HUES48 (cell line): ENCODE measurements at regions not wholly inside any gene's neighbourhood (a gene's known extent, or its start where the extent isn't known, plus 50 kb on each side); places are given as distances from the start of the nearest gene placed in this dataset.

Source experiments
- H3K27ac ChIP-seq: one replicate; pipeline ENCODE4 v1.7.0; 2013; ENCODE audit warnings: low read depth, low read length, inconsistent platforms
- H3K27me3 ChIP-seq: 2 replicates; pipeline ENCODE4 v1.6.1; 2013; ENCODE audit warnings: mild to moderate bottlenecking, low read length; ENCODE audit not compliant: control insufficient read depth, insufficient read depth
- H3K36me3 ChIP-seq: 2 replicates; pipeline ENCODE4 v1.6.1; 2013; ENCODE audit warnings: low read length; ENCODE audit not compliant: control insufficient read depth, insufficient read depth
- H3K4me1 ChIP-seq: 2 replicates; pipeline ENCODE4 v1.6.1; 2013; ENCODE audit warnings: mild to moderate bottlenecking, low read length; ENCODE audit not compliant: control insufficient read depth, insufficient read depth
- H3K4me3 ChIP-seq: 2 replicates; pipeline ENCODE4 v1.5.1; 2013; ENCODE audit warnings: mild to moderate bottlenecking, low read depth, low read length
- H3K9ac ChIP-seq: 2 replicates; pipeline ENCODE4 v1.6.1; 2013; ENCODE audit warnings: mild to moderate bottlenecking, low read depth, low read length, moderate library complexity
- H3K9me3 ChIP-seq: 2 replicates; pipeline ENCODE4 v1.6.1; 2013; ENCODE audit warnings: low read length; ENCODE audit not compliant: control insufficient read depth, insufficient read depth

GRCh38 chr6:104400844-104401243, 458.9 kb downstream of the HACE1 start:
- Histone ChIP-seq H3K4me3 (no peak overlapping the region), H3K4me1 (no peaks in the 10 kb centered on the region), H3K36me3 (no peaks in the 10 kb centered on the region), H3K27me3 (no peaks in the 10 kb centered on the region), H3K9me3 (no peaks in the 10 kb centered on the region), H3K9ac (no peak overlapping the region), H3K27ac (no peak overlapping the region)

DNA sequence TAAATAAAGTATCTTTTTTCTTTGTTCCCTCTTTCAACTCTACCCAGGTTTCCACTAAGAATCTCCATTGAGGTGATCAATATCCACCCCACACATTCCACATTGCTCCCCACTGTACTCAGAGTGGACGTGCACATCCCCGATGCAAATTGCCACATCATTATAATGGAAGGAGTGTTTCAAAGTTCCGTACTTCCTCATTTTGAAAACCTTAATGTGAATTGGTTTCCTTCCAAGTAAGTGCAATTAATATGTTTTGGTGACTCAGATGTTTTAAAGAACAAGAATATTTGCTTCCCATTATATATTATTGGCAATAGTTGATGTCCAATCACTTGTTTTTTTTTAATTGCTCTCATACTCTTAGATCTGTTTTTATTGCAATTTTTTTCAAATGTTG, 463.6 kb downstream of the HACE1 start:
- Histone ChIP-seq H3K9me3 (no peaks in the 10 kb centered on the region), H3K9ac (no peak overlapping the region), H3K4me3 (no peak overlapping the region), H3K27me3 (no peaks in the 10 kb centered on the region), H3K4me1 (no peaks in the 10 kb centered on the region), H3K36me3 (no peaks in the 10 kb centered on the region), H3K27ac (no peak overlapping the region)

DNA sequence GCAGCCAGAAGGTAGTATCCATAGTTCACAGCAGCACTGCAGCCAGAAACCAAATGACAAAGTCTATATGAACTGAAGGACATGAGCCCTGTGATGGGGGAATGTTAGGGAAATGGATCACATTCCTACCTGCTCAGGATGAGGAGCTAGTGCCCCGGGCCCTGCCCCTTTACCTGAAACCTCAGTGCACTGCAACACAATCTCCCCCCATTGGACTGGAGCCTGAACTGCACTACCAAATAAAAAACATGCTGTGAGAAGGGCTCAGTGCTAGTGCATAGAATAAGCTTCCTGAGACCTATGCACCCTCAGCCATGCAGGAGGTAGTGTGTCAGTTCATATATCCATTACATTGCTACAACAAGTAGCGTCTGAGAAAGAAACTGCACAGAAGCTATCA, 477.8 kb downstream of the HACE1 start:
- Histone ChIP-seq H3K9ac (no peak overlapping the region), H3K9me3 (no peaks in the 10 kb centered on the region), H3K27me3 (no peaks in the 10 kb centered on the region), H3K4me1 (no peaks in the 10 kb centered on the region), H3K27ac (no peak overlapping the region), H3K36me3 (no peaks in the 10 kb centered on the region), H3K4me3 (no peak overlapping the region)

DNA sequence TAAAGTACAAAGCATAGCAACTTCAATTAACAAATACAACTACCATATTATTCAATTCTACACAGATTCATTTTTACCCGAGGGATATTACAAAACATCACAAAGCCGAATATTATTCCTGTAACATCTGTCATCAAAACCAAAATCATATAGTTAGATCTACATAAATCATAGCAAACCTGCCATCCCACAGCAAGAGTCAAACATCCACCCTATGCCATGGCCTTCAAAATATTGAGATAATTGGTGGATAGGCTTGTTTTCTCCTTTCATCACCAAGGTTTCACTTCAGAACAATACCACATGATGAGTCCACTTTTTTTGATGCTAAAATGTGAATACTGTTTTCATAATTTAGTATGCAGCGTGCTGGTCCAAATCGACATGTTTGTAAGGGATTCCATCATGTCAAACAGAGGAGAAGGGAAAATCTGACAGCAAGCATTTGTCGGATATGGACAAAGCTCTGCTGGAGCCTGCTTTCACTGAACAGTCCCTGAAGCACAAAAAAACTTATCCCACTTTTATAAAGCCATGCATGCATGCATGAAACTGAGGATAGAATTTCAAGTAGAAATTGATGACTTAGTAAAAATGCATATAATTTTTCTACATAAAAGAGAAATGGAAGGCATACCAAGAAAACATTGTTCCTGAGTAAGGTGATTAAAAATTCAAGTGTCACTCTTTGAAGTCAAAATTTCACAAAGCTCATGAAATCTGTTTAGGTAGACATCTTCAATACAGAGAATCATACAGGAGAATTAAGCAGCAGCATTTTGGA, 494.1 kb downstream of the HACE1 start:
- no peaks in the 10 kb centered on the region for H3K27me3 ChIP-seq
- no peaks in the 10 kb centered on the region for H3K36me3 ChIP-seq
- H3K4me1 ChIP-seq, result peaks cover 8% of the 10 kb centered on the region; the same call in 1 of the 2 replicates
- no peak overlapping the region for H3K4me3 ChIP-seq
- H3K9ac ChIP-seq, result no peak overlapping the region
- H3K9me3 ChIP-seq, result no peaks in the 10 kb centered on the region
- no peak overlapping the region for H3K27ac ChIP-seq

DNA sequence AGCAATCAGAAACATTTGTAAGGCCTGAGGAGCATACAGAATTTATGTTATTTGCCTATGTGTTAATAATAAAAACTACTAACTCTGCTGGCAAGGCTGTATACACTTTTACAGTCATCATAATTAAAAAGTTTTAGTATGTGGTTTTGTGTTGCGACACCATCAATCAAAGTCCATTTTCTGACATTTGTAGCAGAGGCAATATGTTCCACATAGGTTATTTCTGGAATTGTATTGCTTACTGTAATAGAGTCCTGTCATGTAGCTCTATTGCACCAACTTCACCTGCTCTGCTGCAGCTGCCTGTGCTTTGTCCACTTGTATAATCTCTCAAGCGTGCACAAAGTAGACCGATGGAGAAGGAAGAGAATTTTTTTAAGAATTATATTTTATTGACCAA, 501.8 kb downstream of the HACE1 start:
- H3K9ac ChIP-seq, result no peak overlapping the region
- no peaks in the 10 kb centered on the region for H3K27me3 ChIP-seq
- H3K9me3 ChIP-seq, result no peaks in the 10 kb centered on the region
- no peaks in the 10 kb centered on the region for H3K4me1 ChIP-seq
- no peak overlapping the region for H3K27ac ChIP-seq
- no peaks in the 10 kb centered on the region for H3K36me3 ChIP-seq
- H3K4me3 ChIP-seq, result no peak overlapping the region

GRCh38 chr6:104356197-104356596, 503.5 kb downstream of the HACE1 start:
- H3K27me3 ChIP-seq, result no peaks in the 10 kb centered on the region
- no peak overlapping the region for H3K27ac ChIP-seq
- no peaks in the 10 kb centered on the region for H3K9me3 ChIP-seq
- H3K4me3 ChIP-seq, result no peak overlapping the region
- no peak overlapping the region for H3K9ac ChIP-seq
- no peaks in the 10 kb centered on the region for H3K36me3 ChIP-seq
- H3K4me1 ChIP-seq, result no peaks in the 10 kb centered on the region

DNA sequence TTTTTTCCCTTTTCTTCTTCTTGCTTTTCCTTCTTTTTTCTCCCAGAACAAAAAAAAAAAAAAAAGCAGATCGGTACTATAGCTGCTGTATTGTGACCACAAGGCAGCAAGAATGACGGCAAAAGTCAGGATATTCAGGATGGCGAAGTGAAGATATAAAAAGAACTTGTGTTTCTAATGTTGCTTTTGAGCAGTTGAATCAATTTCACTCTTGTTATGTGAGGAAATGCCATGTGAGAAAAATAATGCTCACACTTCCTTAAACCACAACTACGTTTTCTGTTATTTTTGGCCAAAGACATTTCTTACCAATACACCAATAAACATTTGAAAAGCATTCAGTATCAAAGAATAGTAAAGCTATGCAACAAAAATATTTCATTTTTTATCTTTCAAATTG, 510.5 kb downstream of the HACE1 start:
- H3K9ac ChIP-seq, result no peak overlapping the region
- peaks cover 8% of the 10 kb centered on the region; the same call in 1 of the 2 replicates for H3K4me1 ChIP-seq

DNA sequence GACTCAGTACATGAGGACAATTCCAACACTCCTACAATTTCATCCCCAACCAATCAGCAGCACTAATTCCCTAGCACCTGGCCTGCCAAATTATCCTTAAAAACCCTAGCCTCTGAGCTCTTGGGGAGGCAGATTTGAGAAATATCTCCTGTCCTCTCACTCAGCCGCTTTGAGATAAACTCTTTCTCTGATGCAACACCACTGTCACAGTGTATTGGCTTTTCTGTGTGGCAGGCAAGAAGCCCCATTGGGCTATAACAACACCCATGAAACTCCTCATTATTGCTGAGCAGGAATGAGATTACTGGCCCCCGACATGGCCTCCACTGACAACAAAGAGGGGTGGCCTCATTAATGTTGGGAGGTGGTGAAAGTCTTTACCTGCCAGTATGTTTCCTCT, 515.5 kb downstream of the HACE1 start:
- no peaks in the 10 kb centered on the region for H3K27me3 ChIP-seq
- H3K27ac ChIP-seq, result no peak overlapping the region
- H3K9me3 ChIP-seq, result 0 out of 2 replicates have a peak, but pooled peaks cover 2% of the 10 kb centered on the region
- H3K4me1 ChIP-seq, result peaks cover 8% of the 10 kb centered on the region; the same call in 1 of the 2 replicates
- H3K4me3 ChIP-seq, result no peak overlapping the region
- no peaks in the 10 kb centered on the region for H3K36me3 ChIP-seq
- H3K9ac ChIP-seq, result no peak overlapping the region

More for the DNA sequence above, 510.5 kb downstream of the HACE1 start:
- Histone ChIP-seq H3K27me3 (no peaks in the 10 kb centered on the region), H3K27ac (no peak overlapping the region), H3K9me3 (0 out of 2 replicates have a peak, but pooled peaks cover 2% of the 10 kb centered on the region), H3K4me3 (no peak overlapping the region), H3K36me3 (no peaks in the 10 kb centered on the region)

DNA sequence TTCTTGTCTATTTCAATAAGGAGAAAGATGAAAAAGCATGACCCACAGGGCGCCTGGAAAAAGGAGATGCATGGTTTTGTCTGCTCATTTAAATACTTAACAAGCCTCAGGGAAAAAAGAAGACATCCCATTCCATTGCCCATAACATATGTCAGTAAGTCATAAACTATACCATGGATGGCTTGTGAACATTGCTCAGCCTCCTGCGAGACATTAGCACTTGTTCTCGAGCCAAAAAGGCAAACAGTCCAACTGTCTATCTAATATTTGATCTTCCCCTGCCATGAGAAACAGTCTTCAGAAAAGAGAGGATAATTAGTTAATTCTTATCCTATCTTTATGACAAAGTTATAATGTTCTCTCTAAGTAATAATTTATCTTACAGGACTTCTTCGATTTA, 527.4 kb downstream of the HACE1 start:
- H3K36me3 ChIP-seq, result no peaks in the 10 kb centered on the region
- H3K9ac ChIP-seq, result no peak overlapping the region

GRCh38 chr6:104326173-104327001, 533.3 kb downstream of the HACE1 start:
- Histone ChIP-seq H3K36me3 (no peaks in the 10 kb centered on the region), H3K4me1 (no peaks in the 10 kb centered on the region), H3K9ac (no peak overlapping the region), H3K27me3 (no peaks in the 10 kb centered on the region), H3K4me3 (no peak overlapping the region), H3K9me3 (no peaks in the 10 kb centered on the region), H3K27ac (no peak overlapping the region)

More for the DNA sequence above, 527.4 kb downstream of the HACE1 start:
- H3K9me3 ChIP-seq, result no peaks in the 10 kb centered on the region
- no peak overlapping the region for H3K27ac ChIP-seq
- no peak overlapping the region for H3K4me3 ChIP-seq
- no peaks in the 10 kb centered on the region for H3K4me1 ChIP-seq
- no peaks in the 10 kb centered on the region for H3K27me3 ChIP-seq
